ENCODE measurements at regions not wholly inside any gene's neighbourhood (a gene's known extent, or its start where the extent isn't known, plus 50 kb on each side); places are given as distances from the start of the nearest gene placed in this dataset.

GRCh38 chr2:83744855-83745254, 714.2 kb downstream of the SUCLG1 start:
- Histone ChIP-seq H3K9me3 (ENCODE audit: low read depth, low read length) (no peaks in the 10 kb centered on the region), H3K36me3 (ENCODE audit: insufficient read depth, low read length) (no peaks in the 10 kb centered on the region), H3K4me3 (no peak overlapping the region), H3K9ac (ENCODE audit: insufficient read length) (no peak overlapping the region), H3K27ac (no peak overlapping the region)
- TF ChIP-seq EZH2 (IDR thresholded peaks at IDR 0.05) (no peak), FOXP2 (optimal IDR thresholded peaks at IDR 0.05; ENCODE audit: control extremely low read depth, extremely low read length, insufficient read depth) (no peak), POLR2AphosphoS5 (IDR thresholded peaks at IDR 0.05; ENCODE audit: borderline replicate concordance, low read depth, low read length) (no peak)
- no peak for DNase-seq (ENCODE audit: low read depth, low spot score)

DNA sequence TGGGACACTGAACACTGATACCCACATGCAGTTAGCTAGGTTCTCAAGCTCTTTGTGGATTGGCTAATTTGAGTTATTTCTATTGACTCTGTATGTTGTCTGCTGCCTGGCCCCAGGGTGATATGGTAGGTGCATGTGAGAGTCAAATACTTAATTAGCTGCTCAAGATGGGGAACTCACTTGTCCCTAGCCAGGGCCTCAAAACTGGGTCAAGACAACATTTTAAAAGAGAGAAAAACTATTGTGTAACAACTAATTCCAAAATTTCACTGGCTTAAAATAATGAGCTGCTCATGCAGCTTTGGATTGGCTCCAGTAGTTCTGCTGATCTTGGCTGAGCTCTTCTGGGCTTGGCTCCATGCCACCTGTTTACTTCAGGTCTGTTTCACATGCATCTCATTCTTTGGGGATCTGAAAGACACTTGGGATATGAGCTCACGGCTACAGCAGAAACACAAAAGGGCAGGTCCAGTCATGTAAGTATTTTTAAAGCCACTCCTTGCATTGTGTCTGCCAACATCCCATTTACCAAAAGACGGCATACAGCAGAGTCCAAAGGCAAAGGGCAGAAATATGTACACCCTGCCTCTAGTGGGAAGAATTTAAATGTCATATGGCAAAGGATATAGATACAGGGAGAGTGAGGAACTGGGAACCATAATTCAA, 716.8 kb downstream of the SUCLG1 start:
- Histone ChIP-seq H3K9me3 (ENCODE audit: low read depth, low read length) (no peaks in the 10 kb centered on the region), H3K4me3 (no peak overlapping the region), H3K27ac (no peak overlapping the region), H3K36me3 (ENCODE audit: insufficient read depth, low read length) (no peaks in the 10 kb centered on the region), H3K9ac (ENCODE audit: insufficient read length) (no peak overlapping the region)
- no peak for DNase-seq (ENCODE audit: low read depth, low spot score)
- TF ChIP-seq FOXP2 (optimal IDR thresholded peaks at IDR 0.05; ENCODE audit: control extremely low read depth, extremely low read length, insufficient read depth): no peak
- no peak for TF ChIP-seq POLR2AphosphoS5 (IDR thresholded peaks at IDR 0.05; ENCODE audit: borderline replicate concordance, low read depth, low read length)
- TF ChIP-seq EZH2 (IDR thresholded peaks at IDR 0.05): no peak

DNA sequence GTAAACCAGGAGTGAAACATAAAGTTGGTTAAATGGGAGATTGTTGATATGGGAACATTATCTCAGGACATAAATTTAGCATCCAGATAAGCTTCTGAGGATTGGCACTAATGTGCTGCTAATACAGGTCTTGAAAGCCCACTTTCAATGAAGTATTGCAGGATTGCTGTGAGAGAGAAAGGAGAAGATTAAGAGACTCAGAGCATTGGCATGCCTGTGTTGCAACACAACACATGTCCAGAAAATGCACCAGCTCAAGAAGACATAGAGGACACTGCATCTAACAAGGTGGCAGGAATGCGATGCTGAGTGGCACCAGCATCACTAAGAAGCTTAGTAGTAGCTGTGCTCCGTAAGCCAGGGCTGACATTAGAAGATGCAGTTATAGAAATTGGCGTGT, 728.9 kb downstream of the SUCLG1 start:
- Histone ChIP-seq H3K36me3 (ENCODE audit: insufficient read depth, low read length) (no peaks in the 10 kb centered on the region), H3K9me3 (ENCODE audit: low read depth, low read length) (no peaks in the 10 kb centered on the region), H3K4me3 (no peak overlapping the region), H3K27ac (no peak overlapping the region), H3K9ac (ENCODE audit: insufficient read length) (no peak overlapping the region)
- no peak for DNase-seq (ENCODE audit: low read depth, low spot score)
- TF ChIP-seq EZH2 (IDR thresholded peaks at IDR 0.05) (no peak), POLR2AphosphoS5 (IDR thresholded peaks at IDR 0.05; ENCODE audit: borderline replicate concordance, low read depth, low read length) (no peak), FOXP2 (optimal IDR thresholded peaks at IDR 0.05; ENCODE audit: control extremely low read depth, extremely low read length, insufficient read depth) (no peak)

DNA sequence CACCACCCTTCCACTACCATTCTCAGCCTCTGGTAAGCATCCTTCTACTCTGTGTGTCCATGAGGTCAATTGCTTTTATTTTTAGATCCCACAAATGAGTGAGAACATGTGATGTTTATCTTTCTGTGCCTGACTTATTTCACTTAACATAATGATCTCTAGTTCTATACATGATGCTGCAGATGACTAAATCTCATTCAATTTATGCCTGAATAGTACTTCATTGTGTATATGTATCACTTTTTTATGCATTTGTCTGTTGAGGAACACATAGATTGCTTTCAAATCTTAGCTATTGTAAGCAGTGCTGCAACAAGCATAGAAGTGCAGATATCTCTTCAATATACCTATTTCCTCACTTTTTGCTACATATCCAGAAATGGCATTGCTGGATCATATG, 733.3 kb downstream of the SUCLG1 start:
- TF ChIP-seq EZH2 (IDR thresholded peaks at IDR 0.05): no peak
- TF ChIP-seq POLR2AphosphoS5 (IDR thresholded peaks at IDR 0.05; ENCODE audit: borderline replicate concordance, low read depth, low read length): no peak
- no peak for TF ChIP-seq FOXP2 (optimal IDR thresholded peaks at IDR 0.05; ENCODE audit: control extremely low read depth, extremely low read length, insufficient read depth)
- Histone ChIP-seq H3K9me3 (ENCODE audit: low read depth, low read length) (no peaks in the 10 kb centered on the region), H3K9ac (ENCODE audit: insufficient read length) (no peak overlapping the region), H3K36me3 (ENCODE audit: insufficient read depth, low read length) (no peaks in the 10 kb centered on the region), H3K4me3 (no peak overlapping the region), H3K27ac (no peak overlapping the region)
- DNase-seq (ENCODE audit: low read depth, low spot score): no peak

- H3K9ac ChIP-seq (ENCODE audit: insufficient read length): no peak overlapping the region
- no peaks in the 10 kb centered on the region for H3K9me3 ChIP-seq (ENCODE audit: low read depth, low read length)
- no peak overlapping the region for H3K4me3 ChIP-seq
- DNase-seq (ENCODE audit: low read depth, low spot score): no peak
- no peak for TF ChIP-seq FOXP2 (optimal IDR thresholded peaks at IDR 0.05; ENCODE audit: control extremely low read depth, extremely low read length, insufficient read depth)
- TF ChIP-seq EZH2 (IDR thresholded peaks at IDR 0.05): no peak
- TF ChIP-seq POLR2AphosphoS5 (IDR thresholded peaks at IDR 0.05; ENCODE audit: borderline replicate concordance, low read depth, low read length): no peak
- H3K36me3 ChIP-seq (ENCODE audit: insufficient read depth, low read length): no peaks in the 10 kb centered on the region
- no peak overlapping the region for H3K27ac ChIP-seq
Measured at GRCh38 chr2:83705146-83705545, 753.9 kb downstream of the SUCLG1 start.

DNA sequence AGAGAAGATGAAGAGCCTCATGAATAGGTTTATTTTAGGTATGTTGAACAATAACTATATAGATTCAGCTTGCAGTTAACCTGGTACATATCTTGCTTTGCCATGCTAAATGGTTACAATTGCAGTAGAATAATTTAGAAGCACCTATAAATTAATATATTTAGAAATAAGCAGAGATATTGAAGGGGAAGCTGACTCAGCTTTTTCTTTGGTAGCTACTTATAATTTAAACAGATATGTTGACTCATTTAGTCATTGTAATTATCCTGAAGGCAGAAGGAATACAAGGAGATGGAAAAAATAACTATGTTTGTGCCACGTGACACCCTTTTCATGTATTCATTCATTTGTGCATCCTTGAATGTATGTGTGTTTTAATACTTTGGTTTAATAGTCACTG, 755.5 kb downstream of the SUCLG1 start:
- H3K9me3 ChIP-seq (ENCODE audit: low read depth, low read length): no peaks in the 10 kb centered on the region
- H3K36me3 ChIP-seq (ENCODE audit: insufficient read depth, low read length): no peaks in the 10 kb centered on the region
- no peak for DNase-seq (ENCODE audit: low read depth, low spot score)
- no peak overlapping the region for H3K9ac ChIP-seq (ENCODE audit: insufficient read length)
- TF ChIP-seq EZH2 (IDR thresholded peaks at IDR 0.05) (no peak), POLR2AphosphoS5 (IDR thresholded peaks at IDR 0.05; ENCODE audit: borderline replicate concordance, low read depth, low read length) (no peak), FOXP2 (optimal IDR thresholded peaks at IDR 0.05; ENCODE audit: control extremely low read depth, extremely low read length, insufficient read depth) (no peak)
- no peak overlapping the region for H3K27ac ChIP-seq
- no peak overlapping the region for H3K4me3 ChIP-seq

DNA sequence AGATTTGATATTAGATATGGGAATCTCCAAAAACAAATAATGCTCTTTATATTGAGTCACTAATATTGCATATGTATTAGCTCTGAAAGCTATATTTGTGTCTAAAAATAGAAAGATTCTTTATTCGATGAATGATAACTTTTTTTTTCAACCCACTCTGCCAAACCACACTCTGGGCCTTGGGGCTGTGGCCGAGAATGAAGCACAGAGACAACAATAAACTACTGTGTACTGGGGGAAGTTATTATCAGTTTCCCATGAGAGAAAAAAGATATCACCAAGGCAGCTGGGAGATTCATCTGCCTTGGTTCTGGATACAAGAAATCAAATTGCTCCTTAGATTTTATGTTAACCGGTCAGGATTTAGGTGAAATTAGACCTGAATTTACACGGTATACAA, 762.2 kb downstream of the SUCLG1 start:
- no peak for TF ChIP-seq FOXP2 (optimal IDR thresholded peaks at IDR 0.05; ENCODE audit: control extremely low read depth, extremely low read length, insufficient read depth)
- no peak for TF ChIP-seq POLR2AphosphoS5 (IDR thresholded peaks at IDR 0.05; ENCODE audit: borderline replicate concordance, low read depth, low read length)
- TF ChIP-seq EZH2 (IDR thresholded peaks at IDR 0.05): no peak
- Histone ChIP-seq H3K9ac (ENCODE audit: insufficient read length) (no peak overlapping the region), H3K27ac (no peak overlapping the region), H3K36me3 (ENCODE audit: insufficient read depth, low read length) (no peaks in the 10 kb centered on the region), H3K9me3 (ENCODE audit: low read depth, low read length) (no peaks in the 10 kb centered on the region), H3K4me3 (no peak overlapping the region)
- no peak for DNase-seq (ENCODE audit: low read depth, low spot score)

DNA sequence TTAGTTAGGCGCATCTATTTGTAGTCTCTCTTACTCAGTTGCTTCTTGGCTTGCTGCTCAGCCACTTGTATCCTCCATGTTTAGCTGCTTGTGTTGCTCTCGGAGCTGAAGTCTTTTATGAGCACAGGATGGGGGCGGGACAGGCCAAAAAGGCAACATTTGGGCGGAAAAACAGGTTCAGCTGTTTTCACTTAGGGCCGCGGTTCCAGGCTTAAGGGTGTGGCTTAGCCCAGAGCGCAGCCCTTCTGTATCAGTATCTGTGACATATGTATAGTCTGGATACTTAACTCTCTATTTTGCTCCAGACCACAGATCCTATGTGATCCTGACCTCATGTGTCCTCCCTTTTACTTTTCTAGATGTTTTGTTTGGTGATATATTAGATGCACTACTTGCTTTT, 763.5 kb downstream of the SUCLG1 start:
- H3K9me3 ChIP-seq (ENCODE audit: low read depth, low read length): no peaks in the 10 kb centered on the region
- TF ChIP-seq FOXP2 (optimal IDR thresholded peaks at IDR 0.05; ENCODE audit: control extremely low read depth, extremely low read length, insufficient read depth) (no peak), EZH2 (IDR thresholded peaks at IDR 0.05) (no peak), POLR2AphosphoS5 (IDR thresholded peaks at IDR 0.05; ENCODE audit: borderline replicate concordance, low read depth, low read length) (no peak)

GRCh38 chr2:83695037-83695436, 764.0 kb downstream of the SUCLG1 start:
- Histone ChIP-seq H3K9ac (ENCODE audit: insufficient read length) (no peak overlapping the region), H3K36me3 (ENCODE audit: insufficient read depth, low read length) (no peaks in the 10 kb centered on the region), H3K27ac (no peak overlapping the region), H3K4me3 (no peak overlapping the region), H3K9me3 (ENCODE audit: low read depth, low read length) (no peaks in the 10 kb centered on the region)
- TF ChIP-seq FOXP2 (optimal IDR thresholded peaks at IDR 0.05; ENCODE audit: control extremely low read depth, extremely low read length, insufficient read depth) (no peak), POLR2AphosphoS5 (IDR thresholded peaks at IDR 0.05; ENCODE audit: borderline replicate concordance, low read depth, low read length) (no peak), EZH2 (IDR thresholded peaks at IDR 0.05) (no peak)
- no peak for DNase-seq (ENCODE audit: low read depth, low spot score)

More for the DNA sequence above, 763.5 kb downstream of the SUCLG1 start:
- Histone ChIP-seq H3K4me3 (no peak overlapping the region), H3K9ac (ENCODE audit: insufficient read length) (no peak overlapping the region), H3K36me3 (ENCODE audit: insufficient read depth, low read length) (no peaks in the 10 kb centered on the region), H3K27ac (no peak overlapping the region)
- no peak for DNase-seq (ENCODE audit: low read depth, low spot score)

Measured in SK-N-MC (cell line).